ENCODE measurements at regions not wholly inside any gene's neighbourhood (a gene's known extent, or its start where the extent isn't known, plus 50 kb on each side); places are given as distances from the start of the nearest gene placed in this dataset.

DNA sequence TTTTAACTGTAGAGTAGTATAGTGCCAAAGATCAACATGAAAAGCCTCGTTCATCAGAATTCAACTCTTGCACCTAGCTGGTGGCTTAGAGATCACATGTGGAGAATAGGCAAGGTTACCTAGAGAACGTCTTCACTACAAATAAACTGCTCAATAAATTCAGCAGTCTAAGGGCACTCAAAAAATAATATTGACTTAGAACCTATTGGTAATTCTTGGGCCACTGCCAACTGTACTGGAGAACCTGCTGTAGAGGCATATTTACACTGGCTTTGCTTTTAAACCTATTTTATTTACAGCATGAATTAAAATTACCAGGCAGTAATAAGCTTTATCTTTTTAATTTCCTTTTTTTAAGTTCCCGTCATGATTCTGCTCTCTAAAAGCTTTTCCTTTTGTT, 343.7 kb downstream of the PDHA2 start:
- Mint-ChIP-seq H3K36me3 (ENCODE audit: low read depth) (no peaks in the 10 kb centered on the region), H3K27me3 (ENCODE audit: insufficient read depth, low read depth, poor library complexity) (peaks cover 1% of the 10 kb centered on the region)

More for the DNA sequence above, 343.7 kb downstream of the PDHA2 start:
- TF ChIP-seq NANOG (IDR thresholded peaks at IDR 0.05; ENCODE audit: borderline replicate concordance) (no peak), EZH2 (IDR thresholded peaks at IDR 0.05; ENCODE audit: low read depth, unreplicated experiment) (no peak), ZNF114 (CRISPR knock-in tag; IDR thresholded peaks at IDR 0.05) (no peak), EZH2phosphoT487 (IDR thresholded peaks at IDR 0.05; ENCODE audit: unreplicated experiment) (no peak), CREB1 (CRISPR knock-in tag; IDR thresholded peaks at IDR 0.05; ENCODE audit: low read depth) (no peak), ZNF331 (CRISPR knock-in tag; IDR thresholded peaks at IDR 0.05; ENCODE audit: low read depth) (no peak), JUNB (IDR thresholded peaks at IDR 0.05; ENCODE audit: unreplicated experiment) (no peak)
- TF ChIP-seq, protein P1, sequence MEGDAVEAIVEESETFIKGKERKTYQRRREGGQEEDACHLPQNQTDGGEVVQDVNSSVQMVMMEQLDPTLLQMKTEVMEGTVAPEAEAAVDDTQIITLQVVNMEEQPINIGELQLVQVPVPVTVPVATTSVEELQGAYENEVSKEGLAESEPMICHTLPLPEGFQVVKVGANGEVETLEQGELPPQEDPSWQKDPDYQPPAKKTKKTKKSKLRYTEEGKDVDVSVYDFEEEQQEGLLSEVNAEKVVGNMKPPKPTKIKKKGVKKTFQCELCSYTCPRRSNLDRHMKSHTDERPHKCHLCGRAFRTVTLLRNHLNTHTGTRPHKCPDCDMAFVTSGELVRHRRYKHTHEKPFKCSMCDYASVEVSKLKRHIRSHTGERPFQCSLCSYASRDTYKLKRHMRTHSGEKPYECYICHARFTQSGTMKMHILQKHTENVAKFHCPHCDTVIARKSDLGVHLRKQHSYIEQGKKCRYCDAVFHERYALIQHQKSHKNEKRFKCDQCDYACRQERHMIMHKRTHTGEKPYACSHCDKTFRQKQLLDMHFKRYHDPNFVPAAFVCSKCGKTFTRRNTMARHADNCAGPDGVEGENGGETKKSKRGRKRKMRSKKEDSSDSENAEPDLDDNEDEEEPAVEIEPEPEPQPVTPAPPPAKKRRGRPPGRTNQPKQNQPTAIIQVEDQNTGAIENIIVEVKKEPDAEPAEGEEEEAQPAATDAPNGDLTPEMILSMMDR (conservative IDR thresholded peaks at IDR 0.05; ENCODE audit: low read depth in 2 of 2), result no peak
- TF ChIP-seq, protein P2, sequence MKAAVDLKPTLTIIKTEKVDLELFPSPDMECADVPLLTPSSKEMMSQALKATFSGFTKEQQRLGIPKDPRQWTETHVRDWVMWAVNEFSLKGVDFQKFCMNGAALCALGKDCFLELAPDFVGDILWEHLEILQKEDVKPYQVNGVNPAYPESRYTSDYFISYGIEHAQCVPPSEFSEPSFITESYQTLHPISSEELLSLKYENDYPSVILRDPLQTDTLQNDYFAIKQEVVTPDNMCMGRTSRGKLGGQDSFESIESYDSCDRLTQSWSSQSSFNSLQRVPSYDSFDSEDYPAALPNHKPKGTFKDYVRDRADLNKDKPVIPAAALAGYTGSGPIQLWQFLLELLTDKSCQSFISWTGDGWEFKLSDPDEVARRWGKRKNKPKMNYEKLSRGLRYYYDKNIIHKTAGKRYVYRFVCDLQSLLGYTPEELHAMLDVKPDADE (IDR thresholded peaks at IDR 0.05), result no peak
- TF ChIP-seq, protein P3, sequence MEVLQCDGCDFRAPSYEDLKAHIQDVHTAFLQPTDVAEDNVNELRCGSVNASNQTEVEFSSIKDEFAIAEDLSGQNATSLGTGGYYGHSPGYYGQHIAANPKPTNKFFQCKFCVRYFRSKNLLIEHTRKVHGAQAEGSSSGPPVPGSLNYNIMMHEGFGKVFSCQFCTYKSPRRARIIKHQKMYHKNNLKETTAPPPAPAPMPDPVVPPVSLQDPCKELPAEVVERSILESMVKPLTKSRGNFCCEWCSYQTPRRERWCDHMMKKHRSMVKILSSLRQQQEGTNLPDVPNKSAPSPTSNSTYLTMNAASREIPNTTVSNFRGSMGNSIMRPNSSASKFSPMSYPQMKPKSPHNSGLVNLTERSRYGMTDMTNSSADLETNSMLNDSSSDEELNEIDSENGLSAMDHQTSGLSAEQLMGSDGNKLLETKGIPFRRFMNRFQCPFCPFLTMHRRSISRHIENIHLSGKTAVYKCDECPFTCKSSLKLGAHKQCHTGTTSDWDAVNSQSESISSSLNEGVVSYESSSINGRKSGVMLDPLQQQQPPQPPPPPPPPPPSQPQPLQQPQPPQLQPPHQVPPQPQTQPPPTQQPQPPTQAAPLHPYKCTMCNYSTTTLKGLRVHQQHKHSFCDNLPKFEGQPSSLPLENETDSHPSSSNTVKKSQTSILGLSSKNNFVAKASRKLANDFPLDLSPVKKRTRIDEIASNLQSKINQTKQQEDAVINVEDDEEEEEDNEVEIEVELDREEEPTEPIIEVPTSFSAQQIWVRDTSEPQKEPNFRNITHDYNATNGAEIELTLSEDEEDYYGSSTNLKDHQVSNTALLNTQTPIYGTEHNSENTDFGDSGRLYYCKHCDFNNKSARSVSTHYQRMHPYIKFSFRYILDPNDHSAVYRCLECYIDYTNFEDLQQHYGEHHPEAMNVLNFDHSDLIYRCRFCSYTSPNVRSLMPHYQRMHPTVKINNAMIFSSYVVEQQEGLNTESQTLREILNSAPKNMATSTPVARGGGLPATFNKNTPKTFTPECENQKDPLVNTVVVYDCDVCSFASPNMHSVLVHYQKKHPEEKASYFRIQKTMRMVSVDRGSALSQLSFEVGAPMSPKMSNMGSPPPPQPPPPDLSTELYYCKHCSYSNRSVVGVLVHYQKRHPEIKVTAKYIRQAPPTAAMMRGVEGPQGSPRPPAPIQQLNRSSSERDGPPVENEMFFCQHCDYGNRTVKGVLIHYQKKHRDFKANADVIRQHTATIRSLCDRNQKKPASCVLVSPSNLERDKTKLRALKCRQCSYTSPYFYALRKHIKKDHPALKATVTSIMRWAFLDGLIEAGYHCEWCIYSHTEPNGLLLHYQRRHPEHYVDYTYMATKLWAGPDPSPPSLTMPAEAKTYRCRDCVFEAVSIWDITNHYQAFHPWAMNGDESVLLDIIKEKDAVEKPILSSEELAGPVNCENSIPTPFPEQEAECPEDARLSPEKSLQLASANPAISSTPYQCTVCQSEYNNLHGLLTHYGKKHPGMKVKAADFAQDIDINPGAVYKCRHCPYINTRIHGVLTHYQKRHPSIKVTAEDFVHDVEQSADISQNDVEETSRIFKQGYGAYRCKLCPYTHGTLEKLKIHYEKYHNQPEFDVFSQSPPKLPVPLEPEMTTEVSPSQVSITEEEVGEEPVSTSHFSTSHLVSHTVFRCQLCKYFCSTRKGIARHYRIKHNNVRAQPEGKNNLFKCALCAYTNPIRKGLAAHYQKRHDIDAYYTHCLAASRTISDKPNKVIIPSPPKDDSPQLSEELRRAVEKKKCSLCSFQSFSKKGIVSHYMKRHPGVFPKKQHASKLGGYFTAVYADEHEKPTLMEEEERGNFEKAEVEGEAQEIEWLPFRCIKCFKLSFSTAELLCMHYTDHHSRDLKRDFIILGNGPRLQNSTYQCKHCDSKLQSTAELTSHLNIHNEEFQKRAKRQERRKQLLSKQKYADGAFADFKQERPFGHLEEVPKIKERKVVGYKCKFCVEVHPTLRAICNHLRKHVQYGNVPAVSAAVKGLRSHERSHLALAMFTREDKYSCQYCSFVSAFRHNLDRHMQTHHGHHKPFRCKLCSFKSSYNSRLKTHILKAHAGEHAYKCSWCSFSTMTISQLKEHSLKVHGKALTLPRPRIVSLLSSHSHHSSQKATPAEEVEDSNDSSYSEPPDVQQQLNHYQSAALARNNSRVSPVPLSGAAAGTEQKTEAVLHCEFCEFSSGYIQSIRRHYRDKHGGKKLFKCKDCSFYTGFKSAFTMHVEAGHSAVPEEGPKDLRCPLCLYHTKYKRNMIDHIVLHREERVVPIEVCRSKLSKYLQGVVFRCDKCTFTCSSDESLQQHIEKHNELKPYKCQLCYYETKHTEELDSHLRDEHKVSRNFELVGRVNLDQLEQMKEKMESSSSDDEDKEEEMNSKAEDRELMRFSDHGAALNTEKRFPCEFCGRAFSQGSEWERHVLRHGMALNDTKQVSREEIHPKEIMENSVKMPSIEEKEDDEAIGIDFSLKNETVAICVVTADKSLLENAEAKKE (CRISPR knock-in tag; IDR thresholded peaks at IDR 0.05), result no peak
- Histone ChIP-seq H3K27ac (ENCODE audit: low read depth) (no peak overlapping the region), H3K27me3 (ENCODE audit: insufficient read depth) (no peaks in the 10 kb centered on the region), H3K79me2 (replicated peaks; ENCODE audit: insufficient read depth) (no peaks in the 10 kb centered on the region), H3K4me3 (no peak overlapping the region), H3K4me1 (ENCODE audit: insufficient read depth) (no peaks in the 10 kb centered on the region), H2AFZ (no peak overlapping the region), H3K4me2 (no peak overlapping the region), H3F3A (replicated peaks; ENCODE audit: low read depth) (no peaks in the 10 kb centered on the region), H3K9me2 (ENCODE audit: insufficient read depth) (no peaks in the 10 kb centered on the region), H3K36me3 (ENCODE audit: insufficient read depth) (no peaks in the 10 kb centered on the region), H4K20me1 (replicated peaks; ENCODE audit: insufficient read depth) (no peaks in the 10 kb centered on the region)
- H3K27ac Mint-ChIP-seq, result no peak overlapping the region
- ATAC-seq (no peak), DNase-seq (ENCODE audit: low spot score) (no peak)
- H3K4me3 Mint-ChIP-seq, result no peak overlapping the region
- H3K9me3 Mint-ChIP-seq, result no peaks in the 10 kb centered on the region
- no peaks in the 10 kb centered on the region for H3K4me1 Mint-ChIP-seq

All from GM23338 (cell line).